Kidney (tissue), 13 donors: ENCODE measurements at regions not wholly inside any gene's neighbourhood (a gene's known extent, or its start where the extent isn't known, plus 50 kb on each side); places are given as distances from the start of the nearest gene placed in this dataset.

Experiments used
- DNase-seq, 5 donors: peaks; one replicate each; pipeline ENCODE4 v3.0.0-alpha.2; 2013 to 2020
- FAIRE-seq: peaks from 2 replicates; lab custom pipeline; 2012; peaks lifted over from hg19 to GRCh38; lab: Jason Lieb, UNC
- H3K27ac ChIP-seq, 2 donors: one replicate each; pipeline ENCODE4 v1.7.0; 2013; ENCODE audit warnings: low read depth in 2 of 2, low read length in 2 of 2, inconsistent platforms in 1 of 2
- H3K27me3 ChIP-seq: one replicate; pipeline ENCODE4 v1.7.1; 2013; ENCODE audit warnings: low read length, inconsistent platforms; ENCODE audit not compliant: control insufficient read depth, insufficient read depth
- H3K36me3 ChIP-seq, 3 donors: one replicate each; pipeline versions ENCODE4 v1.7.0 to v1.7.1; 2013; ENCODE audit warnings: low read length in 3 of 3, control low read depth in 1 of 3, inconsistent platforms in 1 of 3; ENCODE audit not compliant: insufficient read depth in 3 of 3, control insufficient read depth in 2 of 3
- H3K4me1 ChIP-seq, 3 donors: one replicate each; pipeline versions ENCODE4 v1.7.0 to v1.7.1; 2013; ENCODE audit warnings: low read length in 3 of 3, inconsistent platforms in 1 of 3, low read depth in 1 of 3; ENCODE audit not compliant: control insufficient read depth in 2 of 3, insufficient read depth in 2 of 3
- H3K4me3 ChIP-seq, 3 donors: one replicate each; pipeline versions ENCODE4 v1.7.0 to v1.8.1; 2013; ENCODE audit warnings: low read length in 3 of 3, control low read depth in 1 of 3, inconsistent platforms in 1 of 3
- H3K9ac ChIP-seq, 3 donors: one replicate each; pipeline versions ENCODE4 v1.7.0 to v1.7.1; 2013; ENCODE audit warnings: low read length in 3 of 3, control low read depth in 1 of 3, inconsistent platforms in 1 of 3
- H3K9me3 ChIP-seq, 3 donors: one replicate each; pipeline versions ENCODE4 v1.7.0 to v1.7.1; 2013; ENCODE audit warnings: low read length in 3 of 3, control low read depth in 1 of 3, inconsistent platforms in 1 of 3; ENCODE audit not compliant: control insufficient read depth in 2 of 3, insufficient read depth in 1 of 3
- CTCF ChIP-seq: IDR thresholded peaks from 3 replicates; pipeline ENCODE4 v1.5.1; 2012; ENCODE audit warnings: mild to moderate bottlenecking, moderate library complexity, borderline replicate concordance; ENCODE audit not compliant: insufficient read depth; ENCODE audit errors: extremely low read depth
- intact Hi-C: fragments of 100-400 bp; cut with DNase I; formaldehyde crosslinking; loops from one replicate; pipeline ENCODE4 v1.11.1; 2022
- donor health status: control.
- donor health status: control.
- donor health status: control.
- donor health status: control.
- donor health status: control.
- donor health status: DM: yes; HTN: yes; CAD: no.
- donor health status: Normal renal cell carcinoma (clear cell type).

GRCh38 chr1:90784186-90784847 is 67.2 kb upstream of the BARHL2 start:
- Histone ChIP-seq H3K9ac (no peak overlapping the region), H3K36me3 (no peaks in the 10 kb centered on the region), H3K27me3 (no peaks in the 10 kb centered on the region), H3K4me3 (no peak overlapping the region), H3K27ac (no peak overlapping the region), H3K4me1 (no peaks in the 10 kb centered on the region), H3K9me3 (no peaks in the 10 kb centered on the region)
- intact Hi-C loops, result no loop called here
- no peak for DNase-seq
- FAIRE-seq, result no peak
- TF ChIP-seq CTCF, result no peak

- Histone ChIP-seq H3K9ac (no peak overlapping the region), H3K27ac (no peak overlapping the region), H3K4me1 (no peaks in the 10 kb centered on the region), H3K27me3 (no peaks in the 10 kb centered on the region), H3K4me3 (no peak overlapping the region), H3K9me3 (no peaks in the 10 kb centered on the region), H3K36me3 (no peaks in the 10 kb centered on the region)
- FAIRE-seq (no peak), DNase-seq (no peak)
- intact Hi-C loops, result no loop called here
- TF ChIP-seq CTCF, result no peak
Observed at GRCh38 chr1:90783181-90783580, 66.1 kb upstream of the BARHL2 start.

- FAIRE-seq (no peak), DNase-seq (no peak)
- no peak overlapping the region for H3K27ac ChIP-seq
- no peak for TF ChIP-seq CTCF
- H3K4me1 ChIP-seq, result no peaks in the 10 kb centered on the region
- intact Hi-C loops, result no loop called here
- no peaks in the 10 kb centered on the region for H3K9me3 ChIP-seq
- no peaks in the 10 kb centered on the region for H3K27me3 ChIP-seq
- no peak overlapping the region for H3K9ac ChIP-seq
- H3K36me3 ChIP-seq, result no peaks in the 10 kb centered on the region
- H3K4me3 ChIP-seq, result no peak overlapping the region
Observed at GRCh38 chr1:90782046-90782445, 64.9 kb upstream of the BARHL2 start.

- Histone ChIP-seq H3K36me3 (no peaks in the 10 kb centered on the region), H3K4me1 (no peaks in the 10 kb centered on the region), H3K27me3 (no peaks in the 10 kb centered on the region), H3K27ac (no peak overlapping the region), H3K9me3 (no peaks in the 10 kb centered on the region), H3K9ac (no peak overlapping the region), H3K4me3 (no peak overlapping the region)
- intact Hi-C loops, result no loop called here
- FAIRE-seq (no peak), DNase-seq (no peak)
- TF ChIP-seq CTCF, result no peak
Observed at GRCh38 chr1:90781534-90781933, 64.4 kb upstream of the BARHL2 start.
